ENCODE measurements at regions not wholly inside any gene's neighbourhood (a gene's known extent, or its start where the extent isn't known, plus 50 kb on each side); places are given as distances from the start of the nearest gene placed in this dataset.
A peak's percentile ranks its signal among the peaks of the same experiment; 100 is the strongest.
"Not testable (repeated sequence)": the region's sequence is repeated elsewhere in the genome, so short reads cannot be mapped to it uniquely, and the experiment has no call there.

- DNase-seq (ENCODE audit: low read depth): no peak
Observed at GRCh38 chr1:72524021-72524420, 241.7 kb upstream of the NEGR1 start.

DNA sequence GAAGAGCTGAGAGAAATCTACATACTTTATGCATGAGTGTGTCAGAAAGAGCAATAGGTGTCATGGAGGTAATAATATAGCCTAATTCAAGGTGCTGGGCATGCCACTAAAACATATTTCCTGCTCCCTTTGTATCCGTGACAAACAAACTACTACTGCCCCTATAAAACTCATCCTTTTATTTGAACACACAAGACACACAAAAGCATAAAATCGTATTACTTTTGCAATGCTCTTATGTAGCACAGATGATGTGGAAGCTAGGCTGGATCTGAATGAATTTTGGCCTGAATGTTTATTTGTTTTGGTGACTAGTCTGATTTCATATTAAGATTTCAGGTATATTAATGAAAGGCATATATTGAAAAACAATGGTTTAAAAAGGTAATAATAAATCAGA is 239.3 kb upstream of the NEGR1 start:
- no peak for DNase-seq (ENCODE audit: low read depth)

DNA sequence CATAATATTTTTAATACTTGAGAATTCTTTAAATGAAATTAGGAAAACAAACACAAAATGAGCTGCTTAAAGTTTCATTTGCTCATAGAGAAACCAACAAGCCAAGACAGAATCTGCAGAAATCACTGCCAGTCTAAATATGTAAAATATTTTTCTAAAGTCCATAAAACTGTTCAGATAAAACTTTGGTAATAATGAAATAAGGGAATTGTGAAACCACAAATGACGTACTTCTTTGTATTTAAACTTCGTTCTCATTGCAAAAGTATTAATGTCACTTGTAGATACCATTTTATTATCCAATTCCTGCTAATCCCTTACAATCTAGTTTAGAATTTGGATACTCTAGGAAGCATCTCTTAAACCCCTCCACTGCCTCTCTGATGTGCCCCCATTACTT is 234.5 kb upstream of the NEGR1 start:
- no peak for DNase-seq (ENCODE audit: low read depth)

DNA sequence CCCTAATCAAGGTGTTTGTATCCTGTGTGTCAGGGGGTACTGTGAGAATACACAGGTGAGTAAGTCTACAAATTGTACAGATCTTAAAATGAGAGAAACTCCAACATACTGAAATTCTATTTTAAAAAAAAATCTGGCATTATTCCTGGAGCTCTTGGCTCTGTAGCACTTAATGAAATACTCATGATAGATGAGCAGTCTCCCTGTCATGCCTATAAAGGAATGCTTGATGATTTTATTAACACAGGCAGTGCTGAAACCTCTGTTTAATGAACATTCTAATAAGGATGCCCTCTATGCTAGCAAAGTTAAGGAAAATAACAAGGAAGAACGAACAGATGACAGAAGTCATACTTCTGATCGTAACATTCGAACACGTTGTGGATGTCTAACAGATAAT is 233.9 kb upstream of the NEGR1 start:
- DNase-seq (ENCODE audit: low read depth): no peak

DNA sequence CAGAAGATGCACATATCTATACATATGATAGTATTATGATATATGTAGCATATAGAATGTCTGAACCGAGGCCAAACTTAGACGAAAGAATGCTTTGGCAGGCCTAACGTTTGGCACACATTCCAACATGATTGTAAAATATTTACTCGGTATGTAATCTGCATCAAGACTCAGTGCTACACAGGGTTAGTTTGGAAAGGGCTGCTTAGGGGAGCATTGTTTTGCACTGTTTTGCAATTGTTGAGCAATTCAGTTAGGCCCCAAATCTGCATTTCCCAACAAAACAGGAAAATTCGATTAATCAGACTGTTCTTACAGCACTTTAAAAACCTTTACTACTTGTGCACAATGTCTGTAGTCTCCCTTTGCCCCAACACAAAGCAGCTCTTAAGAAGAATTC is 216.0 kb upstream of the NEGR1 start:
- DNase-seq (ENCODE audit: low read depth): no peak

DNA sequence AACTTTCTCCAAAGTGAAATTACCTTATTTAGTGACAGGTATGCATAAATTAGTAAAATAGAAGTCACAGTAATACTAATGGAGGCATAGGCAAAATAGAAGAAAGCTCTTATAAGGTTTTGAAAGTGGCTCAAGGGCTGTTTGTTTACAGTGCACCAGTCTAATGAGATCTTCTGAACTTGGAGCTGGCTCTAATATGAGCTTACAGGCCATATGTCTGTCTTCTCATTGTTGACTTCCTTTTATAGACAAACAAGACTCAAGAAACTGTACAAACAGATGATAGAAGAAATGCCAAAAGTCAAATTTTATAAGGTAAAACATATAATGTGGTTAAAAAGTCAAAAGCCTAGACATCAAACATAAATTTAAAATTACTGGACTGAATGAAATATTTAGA is 207.5 kb upstream of the NEGR1 start:
- no peak for DNase-seq (ENCODE audit: low read depth)

GRCh38 chr1:72485801-72486200 is 203.5 kb upstream of the NEGR1 start:
- DNase-seq (ENCODE audit: low read depth): no peak

DNA sequence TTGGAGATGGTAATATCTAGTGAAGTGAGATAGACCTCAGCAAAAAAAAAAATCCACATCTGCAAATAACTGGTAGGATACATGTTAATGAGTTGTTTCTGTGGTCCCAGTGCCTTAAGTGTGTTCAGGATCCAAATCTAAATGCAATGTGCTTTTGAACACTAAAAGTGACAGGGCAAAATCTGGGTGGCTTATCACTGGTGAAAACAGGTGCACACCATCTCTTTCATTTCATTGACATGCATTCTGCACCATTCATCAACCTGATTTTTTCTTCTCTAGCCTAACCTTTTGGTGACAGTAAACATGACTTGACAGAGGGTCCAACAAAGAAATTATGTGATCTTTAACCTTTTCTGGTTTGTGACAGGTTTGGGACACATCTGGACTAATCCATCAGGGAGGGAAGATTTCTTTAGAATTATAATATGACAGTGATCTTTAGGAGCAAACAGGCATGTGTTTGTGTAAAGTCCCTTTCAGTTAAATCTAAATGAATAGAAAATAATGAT is 201.6 kb upstream of the NEGR1 start:
- DNase-seq (ENCODE audit: low read depth): no peak

DNA sequence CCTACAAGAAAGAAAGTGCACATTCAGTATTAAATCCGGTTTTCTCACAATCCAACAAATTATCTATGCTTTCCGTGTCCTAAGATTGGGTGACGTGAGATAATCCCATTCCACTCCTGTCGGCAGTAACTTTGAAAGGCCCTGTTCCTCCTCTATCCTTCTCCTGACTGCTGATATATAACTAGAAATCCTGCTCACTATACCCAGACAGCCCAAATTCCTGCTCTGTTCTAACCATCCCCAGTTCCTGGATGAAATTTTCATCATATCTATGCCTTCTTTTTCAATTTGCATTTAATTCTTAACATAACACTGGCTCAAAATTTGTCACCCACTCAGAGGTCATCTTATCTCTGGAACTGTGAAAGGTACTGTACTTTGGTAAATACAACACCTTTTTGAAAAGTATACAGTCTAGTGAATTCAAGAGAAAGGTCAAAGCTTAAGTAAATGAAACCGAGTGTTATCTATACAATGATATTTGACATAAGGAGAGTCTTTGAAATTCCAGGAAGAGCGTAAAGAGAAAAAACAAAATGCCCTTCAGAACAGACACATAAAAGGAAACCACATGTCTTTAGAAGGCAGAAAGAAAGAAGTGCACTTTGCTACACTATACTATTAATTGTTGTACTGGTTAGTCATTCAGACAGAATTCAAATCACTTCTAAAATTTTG is 200.5 kb upstream of the NEGR1 start:
- DNase-seq (ENCODE audit: low read depth): no peak

DNA sequence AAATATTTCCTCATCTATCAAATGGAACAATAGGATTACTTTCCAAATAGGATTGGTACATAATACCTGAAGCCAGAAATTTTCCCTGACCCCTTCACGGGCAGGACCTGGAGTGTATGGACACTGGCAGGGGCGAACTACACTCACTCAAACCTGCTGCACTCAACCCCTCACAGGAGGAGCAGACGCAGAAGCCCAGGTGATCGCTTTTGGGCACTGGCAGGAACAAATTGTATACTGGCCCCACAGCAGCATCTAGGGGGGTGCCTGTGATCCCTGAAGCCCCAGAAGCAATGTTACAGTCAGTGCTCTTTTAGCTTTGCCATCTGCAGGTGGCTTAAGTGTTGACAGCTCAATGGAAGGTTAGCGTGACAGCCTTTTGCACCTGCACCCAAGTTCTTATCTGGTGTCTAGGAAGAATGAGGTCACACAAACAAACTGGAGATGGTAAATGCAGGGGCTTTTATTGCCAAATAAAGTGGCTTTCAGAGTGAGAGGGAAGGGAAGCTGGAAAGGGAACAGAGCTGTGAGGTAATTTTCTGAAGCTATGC is 199.2 kb upstream of the NEGR1 start:
- DNase-seq (ENCODE audit: low read depth): no peak

DNA sequence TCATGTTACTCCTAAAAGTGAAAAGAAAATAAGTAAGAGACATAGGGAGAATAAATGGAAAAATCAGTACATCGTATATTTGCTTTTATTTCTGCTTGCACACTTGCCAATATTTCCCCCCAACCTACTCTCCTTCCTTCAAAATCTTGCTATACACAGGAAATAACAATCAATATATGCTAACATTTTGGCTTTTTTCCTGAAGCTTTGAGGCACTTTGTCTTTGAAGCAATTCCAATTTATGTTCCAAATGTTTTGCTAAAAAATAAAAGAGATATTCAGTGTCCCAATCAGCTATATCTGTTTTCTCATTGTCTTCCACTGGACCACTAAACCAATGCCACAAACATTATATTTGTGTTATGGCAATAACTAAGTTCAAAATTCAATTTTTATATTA is 184.0 kb upstream of the NEGR1 start:
- DNase-seq (ENCODE audit: low read depth): no peak

DNA sequence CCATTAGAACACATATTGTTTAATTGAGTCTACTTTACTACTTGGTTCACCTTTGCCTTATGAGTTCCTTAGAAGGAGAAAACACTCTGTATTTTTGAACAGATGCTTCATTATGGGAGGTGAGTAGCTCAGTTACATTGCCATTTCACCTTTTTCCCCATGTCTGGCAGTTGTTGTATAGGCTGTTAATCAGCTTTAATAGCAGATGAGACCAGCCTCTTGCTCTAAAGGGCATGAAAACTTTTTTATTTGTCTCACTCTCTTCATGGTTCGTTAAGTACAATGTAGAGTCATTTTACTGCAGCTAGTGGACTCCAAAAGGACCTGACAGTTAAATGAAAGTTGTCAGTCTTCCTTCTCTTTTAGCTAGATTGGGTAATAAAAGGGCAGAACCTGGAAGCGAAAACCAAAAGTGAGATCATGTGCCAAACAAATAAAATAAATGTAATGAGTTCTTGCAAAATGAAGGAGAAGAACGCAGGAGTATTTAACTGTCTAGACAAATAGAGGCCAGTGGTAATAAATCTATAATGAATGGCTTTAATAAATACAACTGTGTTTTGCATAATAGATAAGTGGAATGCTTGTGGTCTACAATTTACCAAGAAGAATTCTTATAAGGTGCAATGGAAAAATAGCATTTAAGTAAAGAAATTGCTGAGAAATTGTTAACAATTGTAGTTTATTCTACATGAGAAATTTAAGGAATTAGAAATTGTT is 180.0 kb upstream of the NEGR1 start:
- DNase-seq (ENCODE audit: low read depth): no peak

- DNase-seq (ENCODE audit: low read depth): peak; percentile 4
Observed at GRCh38 chr1:72442262-72442661, 159.9 kb upstream of the NEGR1 start.

GRCh38 chr1:72439036-72439435 is 156.7 kb upstream of the NEGR1 start:
- peak; percentile 23 for DNase-seq (ENCODE audit: low read depth)

GRCh38 chr1:72438270-72438669 is 155.9 kb upstream of the NEGR1 start:
- peak; percentile 24 for DNase-seq (ENCODE audit: low read depth)

DNA sequence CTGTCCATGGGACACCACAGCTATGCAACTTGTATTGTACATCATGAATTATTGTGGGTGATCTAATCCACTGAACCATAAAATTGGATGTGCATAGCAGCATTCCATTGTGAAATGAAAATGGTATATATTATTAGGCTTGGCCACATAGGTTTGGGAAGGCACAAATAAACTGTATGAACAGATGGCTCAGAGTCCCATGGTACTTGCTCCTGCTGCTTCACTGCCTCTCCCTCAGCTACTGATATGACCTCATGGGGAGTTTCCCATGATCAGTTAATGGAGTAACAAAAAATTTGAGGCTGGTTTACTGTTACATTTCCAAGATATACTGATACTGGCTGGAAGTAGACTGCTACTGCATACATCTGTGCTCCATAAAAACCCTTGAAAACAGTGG is 152.7 kb upstream of the NEGR1 start:
- DNase-seq (ENCODE audit: low read depth): no peak

DNA sequence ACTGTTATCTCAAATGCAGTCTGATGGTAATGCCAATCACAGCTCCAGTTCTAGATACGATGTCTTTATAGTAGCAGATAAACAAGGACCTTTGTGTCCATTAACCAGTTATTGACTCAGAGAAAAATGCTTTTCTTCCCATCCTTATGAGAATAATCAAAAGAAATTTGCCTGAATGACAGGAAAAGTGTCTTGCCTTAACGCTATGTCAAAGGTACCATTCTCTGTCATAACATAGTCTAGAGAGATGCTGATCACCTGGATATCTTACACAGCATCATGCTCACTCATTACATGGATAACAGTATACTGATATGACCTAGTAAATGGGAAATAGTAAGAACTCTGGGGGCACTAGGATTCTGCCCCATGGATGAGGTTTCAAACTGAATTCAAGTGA is 151.7 kb upstream of the NEGR1 start:
- no peak for DNase-seq (ENCODE audit: low read depth)

DNA sequence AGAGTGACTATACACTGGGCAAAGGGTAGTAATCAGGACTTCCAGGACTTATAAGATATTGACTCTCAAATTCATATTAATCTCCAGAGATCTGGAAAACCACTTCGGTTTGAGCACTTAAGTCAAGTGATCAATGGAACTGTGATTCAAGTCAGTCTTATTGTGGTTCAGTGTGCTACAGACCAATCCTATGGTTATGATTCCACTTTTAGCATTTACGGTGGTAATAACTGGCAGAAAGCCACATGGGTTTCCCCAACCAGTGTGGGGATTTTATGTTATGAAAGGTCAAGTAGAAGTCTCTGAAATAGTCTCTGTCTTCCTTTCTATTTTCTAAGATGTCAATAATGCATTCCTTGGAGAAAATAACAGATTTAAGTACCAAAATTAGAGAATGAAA is 151.3 kb upstream of the NEGR1 start:
- DNase-seq (ENCODE audit: low read depth): no peak

GRCh38 chr1:72432645-72433267 is 150.4 kb upstream of the NEGR1 start:
- DNase-seq (ENCODE audit: low read depth): no peak

- no peak for DNase-seq (ENCODE audit: low read depth)
Observed at GRCh38 chr1:72431810-72432209, 149.5 kb upstream of the NEGR1 start.

DNA sequence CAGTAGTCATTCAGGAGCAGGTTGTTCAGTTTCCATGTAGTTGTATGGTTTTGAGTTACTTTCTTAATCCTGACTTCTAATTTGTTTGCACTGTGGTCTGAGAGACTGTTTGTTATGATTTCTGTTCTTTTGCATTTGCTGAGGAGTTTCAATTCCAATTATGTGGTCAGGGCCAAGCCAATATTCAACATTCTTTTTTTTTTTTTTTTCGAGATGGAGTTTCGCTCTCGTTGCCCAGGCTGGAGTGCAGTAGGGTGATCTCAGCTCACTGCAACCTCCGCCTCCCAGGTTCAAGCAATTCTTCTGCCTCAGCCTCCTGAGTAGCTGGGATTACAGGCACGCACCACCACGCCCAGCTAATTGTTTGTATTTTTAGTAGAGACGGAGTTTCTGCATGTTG is 145.9 kb upstream of the NEGR1 start:
- DNase-seq (ENCODE audit: low read depth): not testable (repeated sequence)

- DNase-seq (ENCODE audit: low read depth): no peak
Observed at GRCh38 chr1:72419229-72419628, 136.9 kb upstream of the NEGR1 start.

GRCh38 chr1:72412286-72412685 is 129.9 kb upstream of the NEGR1 start:
- DNase-seq (ENCODE audit: low read depth): no peak
